ENCODE measurements at regions not wholly inside any gene's neighbourhood (a gene's known extent, or its start where the extent isn't known, plus 50 kb on each side); places are given as distances from the start of the nearest gene placed in this dataset.
A peak's percentile ranks its signal among the peaks of the same experiment; 100 is the strongest.

- ChIA-PET POLR2A (interaction anchor here (0.7 kb wide), 1 partner anchor 61 kb away, joined by 3 read pairs; no protein-coding TSS in a partner anchor), CTCF (ENCODE audit: low intra/inter-chr PET ratio) (no interaction called here)
- FAIRE-seq = no peak
- TF ChIP-seq SMAD2 (IDR thresholded peaks at IDR 0.05; ENCODE audit: low read depth, low read length) = no peak
- TF ChIP-seq BDP1 (IDR thresholded peaks at IDR 0.05; ENCODE audit: insufficient read depth, insufficient read length) = no peak
- peak in 2 of 3 experiments; percentile 18 to 22; a peak in 2 of 6 replicates for TF ChIP-seq CTCF (IDR thresholded peaks at IDR 0.05 in 2 of 3, conservative IDR thresholded peaks at IDR 0.05 in 1 of 3; ENCODE audit: insufficient read depth in 2 of 3, low read depth in 1 of 3, low read length in 3 of 3)
- no peak for TF ChIP-seq ZKSCAN8 (CRISPR knock-in tag; IDR thresholded peaks at IDR 0.05)
- TF ChIP-seq CBFB (CRISPR knock-in tag; IDR thresholded peaks at IDR 0.05) = no peak
- no peak for TF ChIP-seq ARHGAP35 (IDR thresholded peaks at IDR 0.05; ENCODE audit: partially characterized antibody)
- TF ChIP-seq RAD21 (CRISPR knock-in tag; conservative IDR thresholded peaks at IDR 0.05 in 1 of 2, IDR thresholded peaks at IDR 0.05 in 1 of 2) = peak in 1 of 2 experiments; percentile 27; a peak in 2 of 4 replicates
- TF ChIP-seq ZC3H8 (IDR thresholded peaks at IDR 0.05) = no peak
- no peaks in the 10 kb centered on the region for H3K27me3 ChIP-seq (ENCODE audit: control insufficient read depth in 2 of 2, insufficient read depth in 2 of 2, low read length in 2 of 2)
- H3K36me3 ChIP-seq (ENCODE audit: control insufficient read depth, insufficient read depth, low read length) = no peaks in the 10 kb centered on the region
- BruUV-seq (replicated peaks) = no TSS peak
- peak in 2 of 4 experiments; percentile 2 to 3 for DNase-seq (ENCODE audit: extremely low read depth in 1 of 4, low spot score in 3 of 4)
- no peaks in the 10 kb centered on the region for H4K20me1 ChIP-seq (replicated peaks; ENCODE audit: control insufficient read depth, insufficient read depth, low read length)
- no peak overlapping the region for H3K4me3 ChIP-seq
- no peak overlapping the region for H3K4me2 ChIP-seq (ENCODE audit: insufficient read depth, low read length)
- H3K79me2 ChIP-seq (ENCODE audit: control insufficient read depth, insufficient read depth, low read length) = no peaks in the 10 kb centered on the region
- no peak for ATAC-seq
- no peaks in the 10 kb centered on the region for H3K9me3 ChIP-seq (replicated peaks; ENCODE audit: control insufficient read depth, insufficient read depth, low read depth, low read length)
- no peaks in the 10 kb centered on the region for H3K4me1 ChIP-seq (replicated peaks in 1 of 2; ENCODE audit: control insufficient read depth in 2 of 2, insufficient read depth in 2 of 2, low read length in 2 of 2)
- no peak overlapping the region for H3K9ac ChIP-seq (ENCODE audit: insufficient read depth in 1 of 2, low read depth in 2 of 2, low read length in 2 of 2)
- no peaks in the 10 kb centered on the region for H3K9me1 ChIP-seq (ENCODE audit: control insufficient read depth, insufficient read depth, low read length)
- 0% methylated on average over 3 of the region's 4 CpGs for WGBS (ENCODE audit: insufficient coverage, low coverage, missing lambda C conversion rate)
- no peak overlapping the region for H2AFZ ChIP-seq (ENCODE audit: low read depth, low read length)
- intact Hi-C loops (cut with micrococcal nuclease) = no loop called here
- in situ Hi-C loops (cut with MboI) = no loop called here
- no peak overlapping the region for H3K27ac ChIP-seq (ENCODE audit: extremely low read depth, low read depth, low read length)
Measured at GRCh38 chrX:46376246-46376885, 168.9 kb downstream of the ZNF674 start.
